Breast epithelium (tissue), 3 donors: ENCODE measurements at regions not wholly inside any gene's neighbourhood (a gene's known extent, or its start where the extent isn't known, plus 50 kb on each side); places are given as distances from the start of the nearest gene placed in this dataset.

Experiments
- CTCF ChIP-seq, 3 donors: fragments of 450-650 bp; IDR thresholded peaks; one replicate each; pipeline ENCODE4 v1.5.1; 2016 to 2017; ENCODE audit warnings: antibody characterized with exemption in 3 of 3, mild to moderate bottlenecking in 3 of 3, moderate library complexity in 3 of 3
- POLR2A ChIP-seq: fragments of 450-650 bp; IDR thresholded peaks from one replicate; pipeline ENCODE4 v1.6.1; 2016; ENCODE audit warnings: antibody characterized with exemption, mild to moderate bottlenecking, moderate library complexity
- POLR2AphosphoS5 ChIP-seq, 3 donors: sonication (generic); formaldehyde crosslinking; IDR thresholded peaks; one replicate each; pipeline ENCODE4 v1.6.1; 2017; ENCODE audit warnings: antibody characterized with exemption in 3 of 3

- TF ChIP-seq POLR2AphosphoS5 (IDR thresholded peaks at IDR 0.05) (no peak), CTCF (IDR thresholded peaks at IDR 0.05) (no peak), POLR2A (no peak)
Measured at GRCh38 chr5:143896966-143897365, 85.0 kb downstream of the HMHB1 start.
